Transverse colon (tissue), 4 donors: ENCODE measurements at regions not wholly inside any gene's neighbourhood (a gene's known extent, or its start where the extent isn't known, plus 50 kb on each side); places are given as distances from the start of the nearest gene placed in this dataset.

Experiments
- EP300 ChIP-seq: sonication (generic); formaldehyde crosslinking; IDR thresholded peaks from one replicate; pipeline ENCODE4 v1.6.1; 2017; ENCODE audit warnings: antibody characterized with exemption, low read depth
- POLR2A ChIP-seq: fragments of 450-650 bp; IDR thresholded peaks from one replicate; pipeline ENCODE4 v1.6.1; 2016; ENCODE audit warnings: antibody characterized with exemption, mild to moderate bottlenecking, moderate library complexity
- POLR2AphosphoS5 ChIP-seq, 3 donors: sonication (generic); formaldehyde crosslinking; IDR thresholded peaks; one replicate each; pipeline ENCODE4 v1.6.1; 2016; ENCODE audit warnings: antibody characterized with exemption in 3 of 3
- TF ChIP-seq, protein P1 (sequence below), 5 experiments: fragments of 200-600 bp in 3 of 5; fragments of 450-650 bp in 2 of 5; sonication (generic) in 3 of 5; IDR thresholded peaks; 1 replicate in 2 of 5; 2 replicates in 3 of 5; pipeline ENCODE4 v1.5.1; 2016 to 2017; ENCODE audit warnings: antibody characterized with exemption in 5 of 5, inconsistent platforms in 3 of 5, mild to moderate bottlenecking in 2 of 5, moderate library complexity in 1 of 5

DNA sequence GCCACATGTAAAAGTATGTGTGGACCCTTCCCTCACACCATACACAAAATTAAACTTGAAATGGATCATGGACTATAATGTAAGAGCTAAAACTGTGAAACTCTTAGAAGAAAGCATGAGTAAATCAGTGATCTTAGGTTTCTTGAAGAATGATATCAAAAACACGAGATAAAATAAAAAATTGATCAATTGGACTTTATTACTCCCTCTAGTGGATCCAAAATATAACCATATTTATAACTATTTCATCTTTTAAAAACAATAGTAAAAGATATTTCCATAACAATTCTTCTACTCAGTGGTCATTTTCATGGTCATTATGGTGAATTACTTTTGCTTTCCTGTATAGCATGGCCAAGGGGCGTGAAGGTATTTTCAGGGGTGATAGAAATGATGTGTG is 174.6 kb upstream of the LSM14A start:
- TF ChIP-seq, protein P1, sequence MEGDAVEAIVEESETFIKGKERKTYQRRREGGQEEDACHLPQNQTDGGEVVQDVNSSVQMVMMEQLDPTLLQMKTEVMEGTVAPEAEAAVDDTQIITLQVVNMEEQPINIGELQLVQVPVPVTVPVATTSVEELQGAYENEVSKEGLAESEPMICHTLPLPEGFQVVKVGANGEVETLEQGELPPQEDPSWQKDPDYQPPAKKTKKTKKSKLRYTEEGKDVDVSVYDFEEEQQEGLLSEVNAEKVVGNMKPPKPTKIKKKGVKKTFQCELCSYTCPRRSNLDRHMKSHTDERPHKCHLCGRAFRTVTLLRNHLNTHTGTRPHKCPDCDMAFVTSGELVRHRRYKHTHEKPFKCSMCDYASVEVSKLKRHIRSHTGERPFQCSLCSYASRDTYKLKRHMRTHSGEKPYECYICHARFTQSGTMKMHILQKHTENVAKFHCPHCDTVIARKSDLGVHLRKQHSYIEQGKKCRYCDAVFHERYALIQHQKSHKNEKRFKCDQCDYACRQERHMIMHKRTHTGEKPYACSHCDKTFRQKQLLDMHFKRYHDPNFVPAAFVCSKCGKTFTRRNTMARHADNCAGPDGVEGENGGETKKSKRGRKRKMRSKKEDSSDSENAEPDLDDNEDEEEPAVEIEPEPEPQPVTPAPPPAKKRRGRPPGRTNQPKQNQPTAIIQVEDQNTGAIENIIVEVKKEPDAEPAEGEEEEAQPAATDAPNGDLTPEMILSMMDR (IDR thresholded peaks at IDR 0.05): peak in 1 of 5 experiments; percentile 15
- TF ChIP-seq POLR2AphosphoS5 (IDR thresholded peaks at IDR 0.05) (no peak), EP300 (no peak), POLR2A (no peak)
